ENCODE measurements at regions not wholly inside any gene's neighbourhood (a gene's known extent, or its start where the extent isn't known, plus 50 kb on each side); places are given as distances from the start of the nearest gene placed in this dataset.

DNA sequence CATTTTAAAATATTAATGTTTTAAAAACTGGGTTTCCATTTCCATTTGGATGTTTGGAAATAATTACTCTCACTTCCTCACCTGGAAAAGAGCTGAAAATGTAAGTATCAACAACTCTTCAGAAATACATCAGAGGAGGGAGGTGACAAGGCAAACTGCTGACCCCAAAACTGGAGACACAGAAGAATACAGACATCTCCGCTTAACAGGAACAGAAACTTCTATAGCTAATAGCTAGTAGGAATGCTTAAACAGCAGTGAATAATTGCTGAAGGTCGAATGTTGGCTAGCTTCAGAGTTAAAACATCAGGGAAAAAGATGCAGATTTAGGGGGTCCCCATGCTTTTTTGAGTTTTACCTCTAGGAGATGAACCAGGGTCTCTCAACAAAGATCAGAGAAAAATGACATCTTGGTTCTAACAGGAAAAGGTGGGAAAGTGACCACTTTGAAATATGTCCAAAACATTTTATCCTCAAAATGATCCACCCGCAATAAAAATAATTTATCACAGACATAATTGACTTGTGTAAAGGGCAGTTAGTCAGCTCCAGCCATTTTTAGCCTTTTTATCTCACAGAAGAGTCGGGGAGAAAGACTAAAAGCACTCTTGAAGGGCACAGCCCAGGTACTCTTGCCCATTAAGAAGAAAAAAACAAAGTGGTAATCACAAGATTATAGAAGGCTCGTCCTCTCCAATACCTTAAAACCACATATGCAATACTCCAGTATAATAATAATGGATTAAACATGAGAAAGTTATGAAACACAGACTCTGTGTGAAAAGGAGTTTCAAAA is 1474.9 kb downstream of the EFNA5 start:
- H3K4me3 Mint-ChIP-seq, result no peak overlapping the region
- no peaks in the 10 kb centered on the region for H3K4me1 Mint-ChIP-seq (ENCODE audit: low read depth)
- DNase-seq (ENCODE audit: low spot score), result no peak

GRCh38 chr5:106189121-106189809 is 1481.5 kb downstream of the EFNA5 start:
- no peaks in the 10 kb centered on the region for H3K4me1 Mint-ChIP-seq (ENCODE audit: low read depth)
- peaks cover 7% of the 10 kb centered on the region for H3K9me3 Mint-ChIP-seq
- H3K27me3 Mint-ChIP-seq (ENCODE audit: low read depth), result no peaks in the 10 kb centered on the region
- H3K4me3 Mint-ChIP-seq, result no peak overlapping the region
- DNase-seq (ENCODE audit: low spot score), result no peak
- H3K27ac Mint-ChIP-seq, result no peak overlapping the region
- H3K36me3 Mint-ChIP-seq (ENCODE audit: low read depth), result no peaks in the 10 kb centered on the region

More for the DNA sequence above, 1474.9 kb downstream of the EFNA5 start:
- H3K27ac Mint-ChIP-seq, result no peak overlapping the region
- peaks cover 4% of the 10 kb centered on the region for H3K9me3 Mint-ChIP-seq
- no peaks in the 10 kb centered on the region for H3K36me3 Mint-ChIP-seq (ENCODE audit: low read depth)
- H3K27me3 Mint-ChIP-seq (ENCODE audit: low read depth), result no peaks in the 10 kb centered on the region

DNA sequence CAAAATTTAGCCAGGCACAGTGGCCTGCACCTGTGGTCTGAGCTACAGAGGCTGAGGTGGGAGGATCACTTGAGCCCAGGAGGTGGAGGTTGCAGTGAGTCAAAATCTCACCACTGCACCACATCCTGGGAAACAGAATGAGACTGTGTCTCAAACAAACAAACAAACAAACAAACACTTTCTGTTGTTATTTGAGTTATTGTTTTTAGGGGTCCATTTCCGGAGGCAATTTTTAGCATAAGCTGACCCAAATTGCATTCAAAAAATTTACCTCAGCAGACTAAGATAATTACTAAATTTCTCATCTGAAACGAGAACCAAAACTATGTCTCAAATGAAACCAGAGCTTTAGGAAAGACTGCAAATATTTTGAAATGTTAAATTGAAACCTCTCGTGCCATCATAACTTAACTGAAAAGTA is 1485.1 kb downstream of the EFNA5 start:
- Mint-ChIP-seq H3K36me3 (ENCODE audit: low read depth) (no peaks in the 10 kb centered on the region), H3K9me3 (peaks cover 13% of the 10 kb centered on the region), H3K4me3 (no peak overlapping the region), H3K27me3 (ENCODE audit: low read depth) (no peaks in the 10 kb centered on the region), H3K27ac (no peak overlapping the region), H3K4me1 (ENCODE audit: low read depth) (no peaks in the 10 kb centered on the region)
- no peak for DNase-seq (ENCODE audit: low spot score)

GRCh38 chr5:106174903-106175302 is 1495.8 kb downstream of the EFNA5 start:
- H3K4me3 Mint-ChIP-seq, result no peak overlapping the region
- no peaks in the 10 kb centered on the region for H3K4me1 Mint-ChIP-seq (ENCODE audit: low read depth)
- no peaks in the 10 kb centered on the region for H3K27me3 Mint-ChIP-seq (ENCODE audit: low read depth)
- no peaks in the 10 kb centered on the region for H3K36me3 Mint-ChIP-seq (ENCODE audit: low read depth)
- peaks cover 27% of the 10 kb centered on the region for H3K9me3 Mint-ChIP-seq
- H3K27ac Mint-ChIP-seq, result no peak overlapping the region
- DNase-seq (ENCODE audit: low spot score), result no peak

GRCh38 chr5:106172681-106173532 is 1497.8 kb downstream of the EFNA5 start:
- H3K27ac Mint-ChIP-seq, result no peak overlapping the region
- no peaks in the 10 kb centered on the region for H3K27me3 Mint-ChIP-seq (ENCODE audit: low read depth)
- H3K9me3 Mint-ChIP-seq, result peaks cover 22% of the 10 kb centered on the region
- no peaks in the 10 kb centered on the region for H3K36me3 Mint-ChIP-seq (ENCODE audit: low read depth)
- H3K4me1 Mint-ChIP-seq (ENCODE audit: low read depth), result no peaks in the 10 kb centered on the region
- no peak overlapping the region for H3K4me3 Mint-ChIP-seq
- DNase-seq (ENCODE audit: low spot score), result no peak

GRCh38 chr5:106171708-106172107 is 1499.0 kb downstream of the EFNA5 start:
- DNase-seq (ENCODE audit: low spot score), result no peak
- no peak overlapping the region for H3K4me3 Mint-ChIP-seq
- H3K27me3 Mint-ChIP-seq (ENCODE audit: low read depth), result no peaks in the 10 kb centered on the region
- no peaks in the 10 kb centered on the region for H3K4me1 Mint-ChIP-seq (ENCODE audit: low read depth)
- no peaks in the 10 kb centered on the region for H3K36me3 Mint-ChIP-seq (ENCODE audit: low read depth)
- peaks cover 17% of the 10 kb centered on the region for H3K9me3 Mint-ChIP-seq
- no peak overlapping the region for H3K27ac Mint-ChIP-seq

DNA sequence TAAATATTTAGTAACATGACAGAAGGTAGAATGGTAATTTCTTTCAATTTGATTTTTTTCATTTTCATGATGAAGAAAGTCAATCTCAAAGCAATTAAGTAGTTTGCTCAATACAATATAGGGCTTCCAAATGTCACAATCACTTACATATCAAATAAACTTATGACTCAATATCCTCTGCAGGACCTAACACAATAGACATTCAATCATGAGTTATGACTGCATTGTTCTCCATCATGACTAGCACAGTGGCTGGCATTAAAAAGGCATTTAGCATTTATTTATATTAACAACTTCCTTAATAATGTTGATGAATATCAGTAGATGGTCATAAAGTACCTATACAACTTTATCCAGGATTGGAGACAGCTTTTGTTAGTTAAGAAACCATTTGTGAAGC is 1499.6 kb downstream of the EFNA5 start:
- Mint-ChIP-seq H3K27ac (no peak overlapping the region), H3K36me3 (ENCODE audit: low read depth) (no peaks in the 10 kb centered on the region), H3K9me3 (peaks cover 17% of the 10 kb centered on the region), H3K4me1 (ENCODE audit: low read depth) (no peaks in the 10 kb centered on the region), H3K27me3 (ENCODE audit: low read depth) (no peaks in the 10 kb centered on the region), H3K4me3 (no peak overlapping the region)
- DNase-seq (ENCODE audit: low spot score), result no peak

DNA sequence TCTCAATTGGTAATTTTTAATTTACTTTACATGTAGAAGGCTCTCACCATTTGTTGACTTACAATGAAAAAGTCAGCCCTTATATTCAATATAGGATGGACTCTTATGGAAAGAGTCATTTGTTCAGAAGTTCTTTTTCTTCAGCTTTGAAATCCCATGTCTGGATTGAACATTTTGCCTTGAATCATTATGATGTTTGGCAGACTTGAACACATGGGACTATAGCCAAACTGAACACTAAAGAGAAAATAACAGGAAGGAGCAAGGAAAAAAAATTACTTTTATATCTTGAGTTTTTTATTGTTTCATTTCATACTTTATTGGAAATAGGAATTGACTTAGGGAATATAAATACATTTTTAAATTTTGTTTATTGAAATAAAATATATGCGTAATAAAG is 1503.0 kb downstream of the EFNA5 start:
- H3K4me3 Mint-ChIP-seq, result no peak overlapping the region
- no peak overlapping the region for H3K27ac Mint-ChIP-seq
- DNase-seq (ENCODE audit: low spot score), result no peak
- H3K9me3 Mint-ChIP-seq, result peaks cover 13% of the 10 kb centered on the region
- H3K36me3 Mint-ChIP-seq (ENCODE audit: low read depth), result no peaks in the 10 kb centered on the region
- no peaks in the 10 kb centered on the region for H3K27me3 Mint-ChIP-seq (ENCODE audit: low read depth)
- no peaks in the 10 kb centered on the region for H3K4me1 Mint-ChIP-seq (ENCODE audit: low read depth)

- peaks cover 11% of the 10 kb centered on the region for H3K9me3 Mint-ChIP-seq
- H3K4me1 Mint-ChIP-seq (ENCODE audit: low read depth), result no peaks in the 10 kb centered on the region
- DNase-seq (ENCODE audit: low spot score), result no peak
- H3K27me3 Mint-ChIP-seq (ENCODE audit: low read depth), result no peaks in the 10 kb centered on the region
- H3K27ac Mint-ChIP-seq, result no peak overlapping the region
- no peak overlapping the region for H3K4me3 Mint-ChIP-seq
- no peaks in the 10 kb centered on the region for H3K36me3 Mint-ChIP-seq (ENCODE audit: low read depth)
Measured at GRCh38 chr5:106163233-106163632, 1507.5 kb downstream of the EFNA5 start.

DNA sequence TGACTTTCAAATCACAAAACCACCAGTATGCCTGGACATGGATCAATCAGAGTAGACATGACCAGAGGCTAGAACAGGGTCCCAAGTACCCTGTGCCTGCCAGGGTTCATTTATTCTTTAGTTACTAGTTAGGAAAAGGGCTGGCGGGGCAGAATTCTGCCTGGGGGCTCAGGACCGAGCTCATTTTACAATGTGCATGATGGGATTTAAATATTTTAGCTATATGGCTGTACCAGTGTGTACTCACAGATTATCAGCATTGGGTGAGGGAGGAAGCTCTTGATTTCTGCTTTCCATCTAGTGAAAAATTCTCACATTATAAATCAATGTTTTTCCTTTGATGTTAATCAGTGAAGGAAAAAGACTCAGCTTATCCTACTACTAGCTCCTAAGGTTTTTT is 1511.1 kb downstream of the EFNA5 start:
- Mint-ChIP-seq H3K27ac (no peak overlapping the region), H3K4me3 (no peak overlapping the region), H3K4me1 (ENCODE audit: low read depth) (no peaks in the 10 kb centered on the region), H3K27me3 (ENCODE audit: low read depth) (no peaks in the 10 kb centered on the region), H3K36me3 (ENCODE audit: low read depth) (no peaks in the 10 kb centered on the region), H3K9me3 (peaks cover 11% of the 10 kb centered on the region)
- DNase-seq (ENCODE audit: low spot score), result no peak

DNA sequence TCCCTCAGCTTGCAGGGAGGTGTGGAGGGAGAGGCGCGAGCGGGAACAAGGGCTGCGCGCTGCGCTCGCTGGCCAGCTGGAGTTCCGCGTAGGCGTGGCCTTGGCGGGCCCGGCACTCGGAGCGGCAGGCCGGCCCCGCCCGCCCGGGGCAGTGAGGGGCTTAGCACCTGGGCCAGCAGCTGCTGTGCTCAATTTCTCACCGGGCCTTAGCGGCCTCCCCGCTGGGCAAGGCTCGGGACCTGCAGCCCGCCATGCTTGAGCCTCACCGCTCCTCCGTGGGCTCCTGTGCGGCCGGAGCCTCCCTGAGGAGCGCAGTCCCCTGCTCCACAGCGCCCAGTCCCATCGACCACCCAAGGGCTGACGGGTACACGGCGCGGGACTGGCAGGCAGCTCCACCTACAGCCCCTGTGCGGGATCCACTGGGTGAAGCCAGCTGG is 1516.4 kb downstream of the EFNA5 start:
- H3K4me1 Mint-ChIP-seq (ENCODE audit: low read depth), result no peaks in the 10 kb centered on the region
- H3K27me3 Mint-ChIP-seq (ENCODE audit: low read depth), result no peaks in the 10 kb centered on the region
- H3K36me3 Mint-ChIP-seq (ENCODE audit: low read depth), result no peaks in the 10 kb centered on the region
- no peak overlapping the region for H3K27ac Mint-ChIP-seq
- peaks cover 9% of the 10 kb centered on the region for H3K9me3 Mint-ChIP-seq
- H3K4me3 Mint-ChIP-seq, result no peak overlapping the region
- DNase-seq (ENCODE audit: low spot score), result no peak

GRCh38 chr5:106152569-106152968 is 1518.2 kb downstream of the EFNA5 start:
- Mint-ChIP-seq H3K4me3 (no peak overlapping the region), H3K9me3 (peaks cover 9% of the 10 kb centered on the region), H3K27ac (no peak overlapping the region), H3K27me3 (ENCODE audit: low read depth) (no peaks in the 10 kb centered on the region), H3K4me1 (ENCODE audit: low read depth) (no peaks in the 10 kb centered on the region), H3K36me3 (ENCODE audit: low read depth) (no peaks in the 10 kb centered on the region)
- no peak for DNase-seq (ENCODE audit: low spot score)

GRCh38 chr5:106142116-106142515 is 1528.6 kb downstream of the EFNA5 start:
- no peak for DNase-seq (ENCODE audit: low spot score)
- H3K4me1 Mint-ChIP-seq (ENCODE audit: low read depth), result no peaks in the 10 kb centered on the region
- H3K9me3 Mint-ChIP-seq, result peaks cover 4% of the 10 kb centered on the region
- H3K27ac Mint-ChIP-seq, result no peak overlapping the region
- no peaks in the 10 kb centered on the region for H3K36me3 Mint-ChIP-seq (ENCODE audit: low read depth)
- no peak overlapping the region for H3K4me3 Mint-ChIP-seq
- H3K27me3 Mint-ChIP-seq (ENCODE audit: low read depth), result no peaks in the 10 kb centered on the region

GRCh38 chr5:106140101-106140500 is 1530.6 kb downstream of the EFNA5 start:
- no peak for DNase-seq (ENCODE audit: low spot score)
- Mint-ChIP-seq H3K27ac (no peak overlapping the region), H3K4me1 (ENCODE audit: low read depth) (no peaks in the 10 kb centered on the region), H3K27me3 (ENCODE audit: low read depth) (no peaks in the 10 kb centered on the region), H3K4me3 (no peak overlapping the region), H3K36me3 (ENCODE audit: low read depth) (no peaks in the 10 kb centered on the region), H3K9me3 (peaks cover 12% of the 10 kb centered on the region)

All from T-helper 2 cell treated with Interferon-gamma antibody and Interleukin-4, amounts not matched to agents 5 μg/mL and 100 μg/mL, for 36 hours (primary cell).